Keratinocyte (primary cell): ENCODE measurements at regions not wholly inside any gene's neighbourhood (a gene's known extent, or its start where the extent isn't known, plus 50 kb on each side); places are given as distances from the start of the nearest gene placed in this dataset.

ENCODE experiments used
- DNase-seq: peaks from one replicate; pipeline ENCODE4 v3.0.0-alpha.2; 2011; ENCODE audit warnings: low read depth, missing footprints, low spot score
- FAIRE-seq: peaks from 2 replicates; lab custom pipeline; 2011; peaks lifted over from hg19 to GRCh38; lab: Jason Lieb, UNC
- H2AFZ ChIP-seq: 2 replicates; pipeline ENCODE4 v1.6.0; 2012; ENCODE audit warnings: low read length, control low read depth, inconsistent platforms; ENCODE audit not compliant: control insufficient read depth
- H3K27ac ChIP-seq: 2 replicates; pipeline ENCODE4 v1.5.1; 2011; ENCODE audit warnings: low read length; ENCODE audit not compliant: control insufficient read depth, insufficient read depth
- H3K27me3 ChIP-seq: 3 replicates; pipeline ENCODE4 v1.6.0; 2011; ENCODE audit warnings: low read length; ENCODE audit not compliant: control insufficient read depth, insufficient read depth; ENCODE audit errors: extremely low read depth
- H3K36me3 ChIP-seq, 2 experiments: 2 replicates in 1 of 2; 3 replicates in 1 of 2; pipeline ENCODE4 v1.5.1; 2011; ENCODE audit warnings: low read length in 2 of 2, mild to moderate bottlenecking in 1 of 2; ENCODE audit not compliant: control insufficient read depth in 2 of 2, insufficient read depth in 2 of 2; ENCODE audit errors: extremely low read depth in 1 of 2
- H3K4me1 ChIP-seq: 3 replicates; pipeline ENCODE4 v1.5.1; 2011; ENCODE audit warnings: low read length; ENCODE audit not compliant: control insufficient read depth, insufficient read depth; ENCODE audit errors: extremely low read depth
- H3K4me2 ChIP-seq: 3 replicates; pipeline ENCODE4 v1.6.0; 2011; ENCODE audit warnings: low read depth, low read length; ENCODE audit not compliant: control insufficient read depth, insufficient read depth; ENCODE audit errors: extremely low read depth
- H3K4me3 ChIP-seq, 3 experiments: fragments of 200-600 bp in 1 of 3; sonication (generic) in 1 of 3; 2 replicates in 2 of 3; 3 replicates in 1 of 3; pipeline ENCODE4 v1.5.1; 2011 to 2016; ENCODE audit warnings: low read length in 3 of 3, mild to moderate bottlenecking in 3 of 3, control low read depth in 2 of 3, inconsistent platforms in 1 of 3, low read depth in 1 of 3, mixed read lengths in 1 of 3, mixed run types in 1 of 3, moderate library complexity in 1 of 3; ENCODE audit not compliant: control insufficient read depth in 2 of 3, insufficient read depth in 2 of 3; ENCODE audit errors: extremely low read depth in 1 of 3
- H3K79me2 ChIP-seq: 2 replicates; pipeline ENCODE4 v1.6.0; 2012; ENCODE audit warnings: low read length; ENCODE audit not compliant: control insufficient read depth, insufficient read depth
- H3K9ac ChIP-seq: 3 replicates; pipeline ENCODE4 v1.6.0; 2011; ENCODE audit warnings: low read length; ENCODE audit not compliant: control insufficient read depth, insufficient read depth; ENCODE audit errors: extremely low read depth
- H3K9me1 ChIP-seq: 3 replicates; pipeline ENCODE4 v1.6.0; 2011; ENCODE audit warnings: low read length; ENCODE audit not compliant: control insufficient read depth, insufficient read depth; ENCODE audit errors: extremely low read depth
- H3K9me3 ChIP-seq: 2 replicates; pipeline ENCODE4 v1.5.1; 2012; ENCODE audit warnings: low read depth, low read length; ENCODE audit not compliant: control insufficient read depth
- H4K20me1 ChIP-seq: 3 replicates; pipeline ENCODE4 v1.6.0; 2011; ENCODE audit warnings: low read length; ENCODE audit not compliant: control insufficient read depth, insufficient read depth; ENCODE audit errors: extremely low read depth
- CTCF ChIP-seq, 3 experiments: IDR thresholded peaks in 1 of 3; conservative IDR thresholded peaks in 1 of 3; optimal IDR thresholded peaks in 1 of 3; 2 replicates in 2 of 3; 3 replicates in 1 of 3; pipeline versions ENCODE3 to v1.5.1; 2011; ENCODE audit warnings: low read length in 3 of 3, mild to moderate bottlenecking in 3 of 3, moderate library complexity in 2 of 3, control low read depth in 1 of 3, inconsistent platforms in 1 of 3; ENCODE audit not compliant: insufficient read depth in 2 of 3; ENCODE audit errors: extremely low read depth in 1 of 3
- EZH2 ChIP-seq: IDR thresholded peaks from one replicate; pipeline ENCODE4 v1.6.1; 2012; ENCODE audit warnings: inconsistent platforms, mild to moderate bottlenecking, low read length, moderate library complexity
- dilution Hi-C: fragments of 300-500 bp; cut with MboI; formaldehyde crosslinking; loops from one replicate; pipeline ENCODE4 v1.7.0; 2020; ENCODE audit warnings: low sequenced_read_pairs; ENCODE audit not compliant: extremely low pct_ligation_motif_present

GRCh38 chr6:14635934-14636591 is 518.5 kb downstream of the CD83 start:
- Histone ChIP-seq H2AFZ (no peak overlapping the region), H4K20me1 (no peaks in the 10 kb centered on the region), H3K4me2 (no peak overlapping the region), H3K27ac (no peak overlapping the region), H3K4me3 (no peak overlapping the region), H3K9me3 (no peaks in the 10 kb centered on the region), H3K36me3 (no peaks in the 10 kb centered on the region), H3K9ac (no peak overlapping the region), H3K4me1 (peaks cover 9% of the 10 kb centered on the region), H3K27me3 (no peaks in the 10 kb centered on the region), H3K9me1 (no peaks in the 10 kb centered on the region), H3K79me2 (no peaks in the 10 kb centered on the region)
- FAIRE-seq (no peak), DNase-seq (no peak)
- TF ChIP-seq CTCF (optimal IDR thresholded peaks at IDR 0.05 in 1 of 3, IDR thresholded peaks at IDR 0.05 in 1 of 3, conservative IDR thresholded peaks at IDR 0.05 in 1 of 3; ENCODE audit: extremely low read depth in 1 of 3, insufficient read depth in 2 of 3, low read length in 3 of 3): no peak
- no peak for TF ChIP-seq EZH2
- dilution Hi-C loops: no loop called here

GRCh38 chr6:14638435-14638905 is 520.9 kb downstream of the CD83 start:
- TF ChIP-seq CTCF (optimal IDR thresholded peaks at IDR 0.05 in 1 of 3, IDR thresholded peaks at IDR 0.05 in 1 of 3, conservative IDR thresholded peaks at IDR 0.05 in 1 of 3; ENCODE audit: extremely low read depth in 1 of 3, insufficient read depth in 2 of 3, low read length in 3 of 3): no peak
- no peak for TF ChIP-seq EZH2
- Histone ChIP-seq H3K79me2 (no peaks in the 10 kb centered on the region), H3K27ac (no peak overlapping the region), H3K4me2 (peak overlapping the region; percentile 73), H3K9me1 (no peaks in the 10 kb centered on the region), H3K4me1 (peaks cover 9% of the 10 kb centered on the region), H3K4me3 (no peak overlapping the region), H3K27me3 (no peaks in the 10 kb centered on the region), H3K36me3 (no peaks in the 10 kb centered on the region), H3K9ac (no peak overlapping the region), H4K20me1 (no peaks in the 10 kb centered on the region), H2AFZ (no peak overlapping the region), H3K9me3 (no peaks in the 10 kb centered on the region)
- FAIRE-seq (no peak), DNase-seq (no peak)
- dilution Hi-C loops: no loop called here
